SU-DHL-6 (cell line): ENCODE measurements at regions not wholly inside any gene's neighbourhood (a gene's known extent, or its start where the extent isn't known, plus 50 kb on each side); places are given as distances from the start of the nearest gene placed in this dataset.

Experiments used
- EZH2phosphoT487 ChIP-seq: fragments of 200-600 bp; sonication (generic), shearing (Covaris generic); conservative IDR thresholded peaks from 2 replicates; pipeline ENCODE4 v1.6.1; 2018; ENCODE audit warnings: mild to moderate bottlenecking, antibody characterized with exemption, low read length, moderate library complexity, mixed read lengths
- TF ChIP-seq, protein P1 (sequence below): fragments of 200-600 bp; sonication (generic); IDR thresholded peaks from one replicate; pipeline ENCODE4 v1.5.1; 2017; ENCODE audit warnings: antibody characterized with exemption, mild to moderate bottlenecking, low read length, moderate library complexity; ENCODE audit not compliant: insufficient read depth, poor library complexity, severe bottlenecking

DNA sequence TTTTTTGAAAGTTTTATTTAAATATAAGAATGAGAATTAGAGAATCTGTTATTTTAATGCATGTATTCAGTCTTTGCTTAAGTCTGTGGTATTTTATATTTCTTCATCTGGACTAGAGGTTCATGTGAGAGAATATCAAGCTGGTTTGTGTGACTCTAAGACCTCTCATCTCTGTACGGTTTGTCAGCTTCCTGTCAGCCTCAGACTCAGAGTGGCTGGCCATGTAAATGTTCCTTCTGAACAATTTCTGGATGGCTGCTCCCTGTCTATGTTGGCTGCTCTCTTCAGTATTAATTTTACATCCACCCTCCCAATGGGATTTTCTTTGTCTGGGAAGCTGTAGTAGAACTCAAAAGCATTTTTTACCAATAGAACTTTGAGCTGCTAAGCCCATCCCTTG is 225.3 kb upstream of the THUMPD2 start:
- TF ChIP-seq, protein P1, sequence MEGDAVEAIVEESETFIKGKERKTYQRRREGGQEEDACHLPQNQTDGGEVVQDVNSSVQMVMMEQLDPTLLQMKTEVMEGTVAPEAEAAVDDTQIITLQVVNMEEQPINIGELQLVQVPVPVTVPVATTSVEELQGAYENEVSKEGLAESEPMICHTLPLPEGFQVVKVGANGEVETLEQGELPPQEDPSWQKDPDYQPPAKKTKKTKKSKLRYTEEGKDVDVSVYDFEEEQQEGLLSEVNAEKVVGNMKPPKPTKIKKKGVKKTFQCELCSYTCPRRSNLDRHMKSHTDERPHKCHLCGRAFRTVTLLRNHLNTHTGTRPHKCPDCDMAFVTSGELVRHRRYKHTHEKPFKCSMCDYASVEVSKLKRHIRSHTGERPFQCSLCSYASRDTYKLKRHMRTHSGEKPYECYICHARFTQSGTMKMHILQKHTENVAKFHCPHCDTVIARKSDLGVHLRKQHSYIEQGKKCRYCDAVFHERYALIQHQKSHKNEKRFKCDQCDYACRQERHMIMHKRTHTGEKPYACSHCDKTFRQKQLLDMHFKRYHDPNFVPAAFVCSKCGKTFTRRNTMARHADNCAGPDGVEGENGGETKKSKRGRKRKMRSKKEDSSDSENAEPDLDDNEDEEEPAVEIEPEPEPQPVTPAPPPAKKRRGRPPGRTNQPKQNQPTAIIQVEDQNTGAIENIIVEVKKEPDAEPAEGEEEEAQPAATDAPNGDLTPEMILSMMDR = no peak
- TF ChIP-seq EZH2phosphoT487 = no peak
